Effector memory CD4-positive, alpha-beta T cell (primary cell): ENCODE measurements at regions not wholly inside any gene's neighbourhood (a gene's known extent, or its start where the extent isn't known, plus 50 kb on each side); places are given as distances from the start of the nearest gene placed in this dataset.
A peak's percentile ranks its signal among the peaks of the same experiment; 100 is the strongest.

Experiments used
- DNase-seq, 3 donors: peaks; one replicate each; pipeline ENCODE4 v3.0.0-alpha.2; 2020
- H3K27ac ChIP-seq: 2 replicates; pipeline ENCODE4 v1.7.0; 2013; ENCODE audit warnings: mild to moderate bottlenecking, low read length, moderate library complexity; ENCODE audit not compliant: insufficient read depth, poor library complexity, severe bottlenecking
- H3K27me3 ChIP-seq: replicated peaks from 2 replicates; pipeline ENCODE4 v1.7.0; 2013; ENCODE audit warnings: mild to moderate bottlenecking, low read length; ENCODE audit not compliant: insufficient read depth, control insufficient read depth, poor library complexity, severe bottlenecking
- H3K36me3 ChIP-seq: 2 replicates; pipeline ENCODE4 v1.7.0; 2013; ENCODE audit warnings: mild to moderate bottlenecking, low read length, moderate library complexity; ENCODE audit not compliant: control insufficient read depth, insufficient read depth
- H3K4me1 ChIP-seq: 2 replicates; pipeline ENCODE4 v1.7.0; 2013; ENCODE audit warnings: low read length, mild to moderate bottlenecking; ENCODE audit not compliant: control insufficient read depth, insufficient read depth, poor library complexity, severe bottlenecking
- H3K4me3 ChIP-seq: 2 replicates; pipeline ENCODE4 v1.7.0; 2013; ENCODE audit warnings: low read length, low read depth, mild to moderate bottlenecking; ENCODE audit not compliant: insufficient read depth, poor library complexity, severe bottlenecking
- H3K9me3 ChIP-seq: 2 replicates; pipeline ENCODE4 v1.7.0; 2013; ENCODE audit warnings: mild to moderate bottlenecking, low read length, moderate library complexity; ENCODE audit not compliant: control insufficient read depth

- H3K27me3 ChIP-seq, result no peaks in the 10 kb centered on the region
- H3K27ac ChIP-seq, result no peak overlapping the region
- no peaks in the 10 kb centered on the region for H3K9me3 ChIP-seq
- no peaks in the 10 kb centered on the region for H3K4me1 ChIP-seq
- H3K4me3 ChIP-seq, result no peak overlapping the region
- H3K36me3 ChIP-seq, result no peaks in the 10 kb centered on the region
- no peak for DNase-seq
These were observed 172.5 kb upstream of the PZP start for GRCh38 chr12:9380650-9381049.

DNA sequence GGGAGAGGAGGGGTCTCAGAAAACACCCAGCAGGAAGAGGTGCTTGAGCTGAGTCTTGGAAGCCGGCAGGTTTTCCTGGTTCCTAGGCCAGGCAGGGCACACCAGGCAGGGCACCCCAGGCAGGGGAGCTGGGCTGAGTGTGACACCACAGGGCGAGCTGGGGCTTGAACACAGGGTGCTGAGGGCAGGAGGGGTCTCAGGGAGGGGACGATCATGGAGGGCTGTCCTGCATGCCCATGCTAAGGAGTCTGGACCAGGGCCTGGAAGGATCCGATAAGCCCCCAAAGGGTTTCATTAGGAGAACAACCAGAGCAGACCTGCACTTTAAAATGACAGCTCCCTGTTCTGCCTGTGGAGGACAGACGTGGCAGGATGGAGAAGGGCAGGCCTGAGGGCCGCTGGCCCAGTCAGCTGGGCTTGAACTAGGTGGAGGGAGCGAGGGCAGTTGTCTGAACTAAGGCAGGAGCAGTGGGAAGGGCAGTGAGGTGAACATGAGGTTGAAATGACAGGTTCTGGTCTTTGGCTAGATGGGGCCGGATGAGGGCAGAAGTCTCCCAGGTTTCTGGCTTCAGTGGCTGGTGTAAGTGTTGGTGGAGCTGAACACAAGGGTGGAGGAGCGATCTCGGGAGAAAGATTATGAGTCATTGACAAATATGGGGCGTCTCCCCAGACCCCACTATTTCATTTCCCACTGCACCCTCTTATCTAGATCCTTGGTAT, 171.0 kb upstream of the PZP start:
- H3K4me1 ChIP-seq, result no peaks in the 10 kb centered on the region
- no peak overlapping the region for H3K4me3 ChIP-seq
- H3K27me3 ChIP-seq, result no peaks in the 10 kb centered on the region
- no peak for DNase-seq
- H3K36me3 ChIP-seq, result no peaks in the 10 kb centered on the region
- H3K27ac ChIP-seq, result no peak overlapping the region
- no peaks in the 10 kb centered on the region for H3K9me3 ChIP-seq

- no peak overlapping the region for H3K27ac ChIP-seq
- DNase-seq, result no peak
- no peak overlapping the region for H3K4me3 ChIP-seq
- H3K9me3 ChIP-seq, result no peaks in the 10 kb centered on the region
- H3K27me3 ChIP-seq, result no peaks in the 10 kb centered on the region
- H3K4me1 ChIP-seq, result no peaks in the 10 kb centered on the region
- H3K36me3 ChIP-seq, result no peaks in the 10 kb centered on the region
These were observed 170.2 kb upstream of the PZP start for GRCh38 chr12:9378430-9378835.

DNA sequence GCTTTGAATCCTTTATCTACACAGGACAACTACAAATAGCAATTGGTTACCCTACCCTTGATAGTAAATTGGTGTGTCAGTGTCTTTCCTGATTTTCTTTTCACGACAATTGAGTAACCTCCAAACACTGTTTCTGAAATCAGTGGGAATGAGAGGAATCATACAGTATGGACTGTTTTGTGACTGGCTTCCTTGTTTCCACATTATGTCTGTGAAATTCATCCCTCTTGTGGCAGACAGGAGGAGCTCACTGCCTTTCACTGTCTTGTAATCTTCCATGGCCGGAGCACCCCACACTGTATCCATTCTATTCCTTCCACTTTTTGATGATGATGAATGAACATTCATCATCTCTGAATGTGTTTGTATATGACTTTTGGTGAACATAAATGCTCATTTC, 164.0 kb upstream of the PZP start:
- H3K36me3 ChIP-seq, result no peaks in the 10 kb centered on the region
- no peaks in the 10 kb centered on the region for H3K27me3 ChIP-seq
- no peaks in the 10 kb centered on the region for H3K4me1 ChIP-seq
- H3K4me3 ChIP-seq, result no peak overlapping the region
- no peaks in the 10 kb centered on the region for H3K9me3 ChIP-seq
- H3K27ac ChIP-seq, result no peak overlapping the region
- no peak for DNase-seq

DNA sequence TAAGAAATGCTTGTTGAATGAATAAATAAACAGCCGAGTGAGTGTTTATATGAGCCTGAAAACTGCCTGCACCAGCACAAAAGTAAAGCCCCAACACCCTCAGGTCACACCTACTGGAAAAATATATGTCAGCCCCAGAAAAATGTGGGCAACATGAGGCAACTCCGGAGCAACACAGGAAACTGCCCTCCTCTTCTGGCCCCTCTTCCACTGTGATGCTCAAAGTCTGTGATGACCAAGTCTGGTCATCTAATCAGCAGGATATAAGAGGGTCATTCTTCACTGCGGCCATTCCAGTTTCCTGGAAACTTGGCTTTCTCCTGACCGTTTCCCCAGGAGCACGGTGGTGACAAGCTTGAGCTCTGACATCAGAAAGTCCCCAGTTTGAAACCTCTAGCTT, 159.6 kb upstream of the PZP start:
- Histone ChIP-seq H3K9me3 (no peaks in the 10 kb centered on the region), H3K4me1 (peaks cover 7% of the 10 kb centered on the region), H3K27me3 (no peaks in the 10 kb centered on the region), H3K36me3 (no peaks in the 10 kb centered on the region), H3K27ac (no peak overlapping the region), H3K4me3 (no peak overlapping the region)
- no peak for DNase-seq

DNA sequence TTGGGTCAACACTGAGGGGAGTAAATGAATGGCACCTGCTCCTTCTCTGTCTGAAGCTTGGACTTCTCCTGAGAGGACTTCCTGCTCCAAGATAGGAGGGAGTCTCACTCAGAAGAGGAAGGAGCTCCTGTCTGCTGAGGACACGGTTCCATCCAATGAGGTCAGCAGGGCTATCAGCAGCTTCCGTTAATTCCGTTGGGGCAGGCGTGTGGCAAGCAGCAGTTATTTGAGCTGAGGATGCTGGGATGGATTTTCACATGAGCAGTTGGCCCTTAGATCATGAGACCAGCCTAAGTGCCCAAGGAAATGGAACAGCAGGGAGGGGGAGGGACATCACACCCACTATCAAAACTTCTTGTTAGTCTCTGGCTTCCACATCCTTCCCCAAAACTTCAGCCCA, 159.0 kb upstream of the PZP start:
- Histone ChIP-seq H3K4me1 (peaks cover 7% of the 10 kb centered on the region), H3K27me3 (no peaks in the 10 kb centered on the region), H3K27ac (no peak overlapping the region), H3K36me3 (no peaks in the 10 kb centered on the region), H3K9me3 (no peaks in the 10 kb centered on the region), H3K4me3 (no peak overlapping the region)
- no peak for DNase-seq

DNA sequence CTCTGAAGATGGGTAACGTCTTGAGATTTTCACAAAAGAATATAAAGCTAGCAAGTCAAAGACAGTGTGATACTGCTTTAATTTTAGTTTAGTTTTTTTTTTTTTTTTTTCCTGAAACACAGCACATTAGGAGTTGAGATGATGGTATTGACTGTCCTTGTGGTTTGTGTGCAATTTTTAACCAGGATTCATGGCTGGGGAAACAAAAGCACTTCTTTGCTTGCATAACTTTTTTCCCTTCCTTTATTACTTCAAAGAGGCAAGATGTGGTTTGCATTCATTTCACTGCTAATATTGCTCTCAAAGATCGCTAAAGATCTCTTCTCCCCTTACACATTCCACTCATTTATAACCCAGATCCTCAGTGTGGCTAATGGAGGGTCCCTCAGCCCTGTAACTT, 157.1 kb upstream of the PZP start:
- no peaks in the 10 kb centered on the region for H3K36me3 ChIP-seq
- H3K4me3 ChIP-seq, result no peak overlapping the region
- no peak overlapping the region for H3K27ac ChIP-seq
- no peaks in the 10 kb centered on the region for H3K9me3 ChIP-seq
- DNase-seq, result no peak
- peaks cover 7% of the 10 kb centered on the region for H3K4me1 ChIP-seq
- H3K27me3 ChIP-seq, result no peaks in the 10 kb centered on the region

DNA sequence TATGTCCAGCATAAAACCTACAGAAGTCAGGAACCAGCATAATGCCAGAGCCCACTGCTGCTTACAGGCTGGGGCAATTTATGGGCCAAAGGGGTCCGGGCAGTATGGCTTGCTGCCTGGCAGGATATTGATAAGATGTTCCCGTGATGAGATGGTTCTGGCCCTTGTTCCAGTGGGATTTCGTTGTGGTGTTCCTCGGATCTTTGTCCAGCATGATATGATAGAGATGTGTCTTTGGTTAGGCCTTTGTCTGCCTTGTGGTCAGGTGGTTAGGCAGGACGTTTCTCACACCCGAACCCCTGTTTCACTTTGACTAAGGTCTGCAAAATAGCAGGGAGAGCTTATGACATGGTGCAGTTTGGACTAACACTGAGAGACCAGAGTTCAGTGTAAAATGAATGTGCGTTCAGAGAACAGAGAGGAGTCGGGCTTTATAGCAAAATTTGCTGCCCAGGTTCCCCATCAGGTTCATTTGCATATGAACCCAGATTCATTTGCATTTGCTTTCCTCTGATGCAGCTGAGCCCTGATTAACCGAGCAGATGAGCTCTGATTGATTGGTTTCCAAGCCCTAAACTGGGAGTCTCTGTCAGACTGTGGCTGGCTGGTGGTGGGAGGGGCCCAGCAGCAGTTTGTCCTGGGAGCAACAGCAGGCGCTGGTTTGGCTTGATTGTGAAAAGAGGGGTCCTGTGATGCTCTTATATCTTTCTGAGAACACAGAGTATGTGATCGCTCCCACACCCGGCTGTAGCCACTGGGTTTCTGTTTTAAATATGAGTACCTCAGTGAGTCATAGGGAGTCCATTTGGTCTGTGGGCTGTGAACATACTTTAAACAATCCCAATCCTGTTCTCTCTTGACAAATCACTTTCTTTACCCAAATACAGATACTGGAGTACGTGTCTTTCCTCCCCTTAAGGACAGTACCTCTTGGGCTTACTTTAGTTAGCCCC, 156.3 kb upstream of the PZP start:
- Histone ChIP-seq H3K36me3 (no peaks in the 10 kb centered on the region), H3K4me3 (peak overlapping the region; percentile 15), H3K27me3 (no peaks in the 10 kb centered on the region), H3K27ac (no peak overlapping the region), H3K4me1 (peaks cover 7% of the 10 kb centered on the region), H3K9me3 (no peaks in the 10 kb centered on the region)
- peak in 2 of 3 donors; percentile 5 to 12 for DNase-seq

- DNase-seq, result no peak
- peaks cover 7% of the 10 kb centered on the region for H3K4me1 ChIP-seq
- H3K9me3 ChIP-seq, result no peaks in the 10 kb centered on the region
- no peaks in the 10 kb centered on the region for H3K27me3 ChIP-seq
- H3K4me3 ChIP-seq, result no peak overlapping the region
- H3K36me3 ChIP-seq, result no peaks in the 10 kb centered on the region
- no peak overlapping the region for H3K27ac ChIP-seq
These were observed 154.9 kb upstream of the PZP start for GRCh38 chr12:9363145-9363544.

DNA sequence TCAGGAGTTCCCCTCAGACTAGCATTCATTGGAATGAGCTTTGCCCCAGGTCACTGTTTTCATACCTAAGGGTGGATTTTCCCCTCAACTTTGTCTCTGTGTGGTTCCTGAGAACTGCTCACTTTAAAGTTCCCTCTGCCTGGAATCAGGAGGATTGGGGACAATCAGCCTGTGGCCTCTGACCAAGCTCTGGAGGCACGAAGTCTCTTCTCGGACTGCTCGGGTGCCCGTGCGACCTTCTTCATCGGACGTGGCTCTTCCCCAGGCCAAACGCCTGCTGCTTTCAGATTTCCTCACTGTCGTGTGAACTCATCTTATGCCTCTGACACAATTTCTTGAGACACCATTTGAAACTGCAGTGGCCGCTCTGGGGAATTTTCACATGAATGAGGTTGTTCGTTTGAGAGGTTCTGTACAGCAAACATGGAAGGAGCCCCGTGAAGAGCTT, 153.7 kb upstream of the PZP start:
- Histone ChIP-seq H3K9me3 (no peaks in the 10 kb centered on the region), H3K4me1 (peaks cover 7% of the 10 kb centered on the region), H3K27me3 (no peaks in the 10 kb centered on the region), H3K4me3 (no peak overlapping the region), H3K27ac (no peak overlapping the region), H3K36me3 (no peaks in the 10 kb centered on the region)
- no peak for DNase-seq
